CD14-positive monocyte (primary cell): ENCODE measurements at regions not wholly inside any gene's neighbourhood (a gene's known extent, or its start where the extent isn't known, plus 50 kb on each side); places are given as distances from the start of the nearest gene placed in this dataset.

Experiments
- DNase-seq, 3 donors: peaks; one replicate each; pipeline ENCODE4 v3.0.0-alpha.2; 2011 to 2022
- H2AFZ ChIP-seq: 2 replicates; pipeline ENCODE4 v1.6.0; 2012; ENCODE audit warnings: mild to moderate bottlenecking, low read depth, low read length, inconsistent platforms; ENCODE audit not compliant: insufficient read depth, poor library complexity, severe bottlenecking
- H3K27ac ChIP-seq, 2 donors: 1 replicate in 1 of 2; 2 replicates in 1 of 2; pipeline ENCODE4 v1.5.1; 2012 to 2013; ENCODE audit warnings: low read length in 2 of 2, control low read depth in 1 of 2, inconsistent platforms in 1 of 2, low read depth in 1 of 2, mild to moderate bottlenecking in 1 of 2
- H3K27me3 ChIP-seq, 2 donors: one replicate each; pipeline versions ENCODE4 v1.6.0 to v1.6.1; 2011 to 2013; ENCODE audit warnings: low read length in 2 of 2; ENCODE audit not compliant: control insufficient read depth in 2 of 2, insufficient read depth in 2 of 2
- H3K36me3 ChIP-seq, 2 donors: replicated peaks in 1 of 2; 1 replicate in 1 of 2; 2 replicates in 1 of 2; pipeline versions ENCODE4 v1.5.1 to v1.6.1; 2012 to 2013; ENCODE audit warnings: low read length in 2 of 2, control low read depth in 1 of 2, inconsistent platforms in 1 of 2, mild to moderate bottlenecking in 1 of 2; ENCODE audit not compliant: insufficient read depth in 2 of 2, control insufficient read depth in 1 of 2
- H3K4me1 ChIP-seq, 2 donors: 1 replicate in 1 of 2; 2 replicates in 1 of 2; pipeline versions ENCODE4 v1.5.1 to v1.6.1; 2012 to 2013; ENCODE audit warnings: low read length in 2 of 2, control low read depth in 1 of 2, inconsistent platforms in 1 of 2, mild to moderate bottlenecking in 1 of 2, moderate library complexity in 1 of 2; ENCODE audit not compliant: insufficient read depth in 2 of 2, control insufficient read depth in 1 of 2
- H3K4me2 ChIP-seq: replicated peaks from 2 replicates; pipeline ENCODE3; 2012; ENCODE audit warnings: low read length, moderate library complexity, mild to moderate bottlenecking; ENCODE audit not compliant: poor library complexity, severe bottlenecking; ENCODE audit errors: extremely low read depth
- H3K4me3 ChIP-seq, 3 experiments: fragments of 200-600 bp in 1 of 3; sonication (generic) in 1 of 3; replicated peaks in 1 of 3; 1 replicate in 2 of 3; 2 replicates in 1 of 3; pipeline ENCODE4 v1.5.1; 2011 to 2013; ENCODE audit warnings: low read length in 3 of 3, mild to moderate bottlenecking in 3 of 3, control low read depth in 2 of 3, low read depth in 2 of 3, inconsistent platforms in 1 of 3, moderate library complexity in 1 of 3
- H3K79me2 ChIP-seq: 2 replicates; pipeline ENCODE4 v1.6.0; 2012; ENCODE audit warnings: mild to moderate bottlenecking, control low read depth, inconsistent platforms, low read length, moderate library complexity; ENCODE audit not compliant: insufficient read depth
- H3K9ac ChIP-seq: 2 replicates; pipeline ENCODE4 v1.6.0; 2017; ENCODE audit warnings: low read length, mild to moderate bottlenecking; ENCODE audit not compliant: insufficient read depth, poor library complexity, severe bottlenecking
- H3K9me3 ChIP-seq, 2 donors: replicated peaks in 1 of 2; 1 replicate in 1 of 2; 2 replicates in 1 of 2; pipeline versions ENCODE4 v1.5.1 to v1.6.1; 2012 to 2013; ENCODE audit warnings: low read length in 2 of 2, control low read depth in 1 of 2; ENCODE audit not compliant: control insufficient read depth in 1 of 2, insufficient read depth in 1 of 2
- H4K20me1 ChIP-seq: 2 replicates; pipeline ENCODE4 v1.6.0; 2012; ENCODE audit warnings: mild to moderate bottlenecking, low read length, control low read depth, moderate library complexity; ENCODE audit not compliant: insufficient read depth
- H3K27ac Mint-ChIP-seq, 7 donors: one replicate each; pipeline ENCODE4 v1.8.0; 2020; ENCODE audit warnings: mild to moderate bottlenecking in 7 of 7, mixed read lengths in 7 of 7, moderate library complexity in 6 of 7, inconsistent platforms in 2 of 7
- H3K27me3 Mint-ChIP-seq, 3 donors: one replicate each; pipeline ENCODE4 v1.8.0; 2021 to 2022; ENCODE audit warnings: low read depth in 3 of 3, mild to moderate bottlenecking in 3 of 3, mixed read lengths in 3 of 3, moderate library complexity in 3 of 3, inconsistent platforms in 1 of 3
- H3K36me3 Mint-ChIP-seq, 2 donors: one replicate each; pipeline ENCODE4 v1.8.0; 2020; ENCODE audit warnings: mixed read lengths in 2 of 2, inconsistent platforms in 1 of 2, mild to moderate bottlenecking in 1 of 2
- H3K4me1 Mint-ChIP-seq: one replicate; pipeline ENCODE4 v1.8.0; 2020; ENCODE audit warnings: mild to moderate bottlenecking, mixed read lengths
- H3K4me3 Mint-ChIP-seq, 2 donors: one replicate each; pipeline ENCODE4 v1.8.0; 2020; ENCODE audit warnings: mild to moderate bottlenecking in 2 of 2, mixed read lengths in 2 of 2, moderate library complexity in 1 of 2
- H3K9me3 Mint-ChIP-seq, 7 donors: one replicate each; pipeline ENCODE4 v1.8.0; 2020 to 2022; ENCODE audit warnings: mixed read lengths in 7 of 7, mild to moderate bottlenecking in 6 of 7, moderate library complexity in 6 of 7, inconsistent platforms in 2 of 7
- CTCF ChIP-seq: fragments of 200-600 bp; IDR thresholded peaks from one replicate; pipeline ENCODE4 v1.8.0; 2022; ENCODE audit warnings: antibody characterized with exemption, mild to moderate bottlenecking
- WGBS: methylation state at CpG from one replicate; pipeline ENCODE4 v1.1.5; 2013; ENCODE audit warnings: missing lambda C conversion rate; ENCODE audit not compliant: insufficient coverage; 5-methylcytosine and 5-hydroxymethylcytosine counted together
- intact Hi-C, 2 donors: fragments of 100-400 bp; cut with micrococcal nuclease; formaldehyde crosslinking; loops; one replicate each; pipeline versions ENCODE4 v1.15.0 to v1.15.1; 2023

DNA sequence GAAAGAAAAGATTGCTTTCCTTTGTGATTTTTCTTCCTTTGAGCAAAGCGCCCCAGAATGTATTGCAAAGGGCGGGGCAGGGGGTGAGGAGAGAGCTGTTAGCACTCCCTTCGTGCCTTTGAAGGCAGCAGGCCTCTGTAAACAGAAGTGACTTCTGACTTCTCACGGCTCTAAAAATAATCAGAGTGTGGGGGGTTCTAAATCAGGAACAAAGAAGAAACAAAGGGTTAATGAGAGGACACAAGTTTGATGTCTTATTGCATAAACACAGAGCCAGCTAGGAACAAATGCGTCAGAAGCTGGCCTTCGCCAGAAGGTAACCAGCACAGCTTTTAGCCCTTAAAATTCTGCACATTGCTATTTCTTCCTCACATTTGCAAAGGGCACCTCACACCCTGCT, 626.2 kb downstream of the MID1IP1 start:
- H3K4me2 ChIP-seq = no peak overlapping the region
- no peak overlapping the region for H3K9ac ChIP-seq
- DNase-seq = peak; percentile 1 to 13 (median 6)
- Mint-ChIP-seq H3K36me3 (no peaks in the 10 kb centered on the region), H3K27me3 (peaks cover 0 to 3% (median 1%) of the 10 kb centered on the region in 3 donors), H3K4me1 (peaks cover 11% of the 10 kb centered on the region), H3K4me3 (no peak overlapping the region), H3K27ac (peak overlapping the region in 6 of 7 donors; percentile 41 to 84 (median 56)), H3K9me3 (peaks cover 0 to 4% (median 0%) of the 10 kb centered on the region in 7 donors)
- no peaks in the 10 kb centered on the region for H3K9me3 ChIP-seq
- intact Hi-C loops = no loop called here
- H3K4me3 ChIP-seq = no peak overlapping the region
- no peaks in the 10 kb centered on the region for H3K79me2 ChIP-seq
- H4K20me1 ChIP-seq = no peaks in the 10 kb centered on the region
- 59% methylated on average over 2 of the region's 6 CpGs for WGBS
- no peaks in the 10 kb centered on the region for H3K36me3 ChIP-seq
- H3K4me1 ChIP-seq = peaks cover 4 to 7% of the 10 kb centered on the region in 2 donors
- no peaks in the 10 kb centered on the region for H3K27me3 ChIP-seq
- H2AFZ ChIP-seq = no peak overlapping the region
- no peak overlapping the region for H3K27ac ChIP-seq
- no peak for TF ChIP-seq CTCF

DNA sequence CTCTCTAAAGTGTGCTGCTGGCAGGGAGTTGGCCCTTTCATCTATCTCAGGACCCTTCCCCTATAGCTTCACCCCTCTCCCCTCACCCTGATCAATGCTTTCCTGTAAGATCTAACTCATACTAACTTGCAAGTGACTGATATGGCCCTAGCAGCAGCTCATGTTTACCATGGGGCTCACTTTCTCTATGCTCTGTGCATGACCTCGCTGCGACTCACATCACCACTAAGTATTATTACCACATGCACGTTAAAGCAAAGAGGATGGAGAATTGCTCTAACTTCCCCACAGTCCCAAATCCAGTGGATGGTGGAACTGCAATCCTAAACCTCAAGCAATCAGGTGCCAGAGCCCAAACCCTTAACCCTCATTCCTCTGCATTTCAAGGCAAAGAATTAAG, 626.6 kb downstream of the MID1IP1 start:
- no peaks in the 10 kb centered on the region for H4K20me1 ChIP-seq
- no peak overlapping the region for H2AFZ ChIP-seq
- H3K27me3 ChIP-seq = no peaks in the 10 kb centered on the region
- H3K4me3 ChIP-seq = no peak overlapping the region
- H3K27ac ChIP-seq = no peak overlapping the region
- peak overlapping the region in 1 of 2 donors; percentile 2 for H3K4me3 Mint-ChIP-seq
- no peak overlapping the region for H3K9ac ChIP-seq
- peaks cover 0 to 4% (median 0%) of the 10 kb centered on the region in 7 donors for H3K9me3 Mint-ChIP-seq
- no CpG with 5 or more reads among the region's 3 CpGs for WGBS
- H3K27ac Mint-ChIP-seq = peak overlapping the region in 6 of 7 donors; percentile 41 to 84 (median 56)
- no peaks in the 10 kb centered on the region for H3K36me3 Mint-ChIP-seq
- H3K4me2 ChIP-seq = no peak overlapping the region
- H3K9me3 ChIP-seq = no peaks in the 10 kb centered on the region
- H3K79me2 ChIP-seq = no peaks in the 10 kb centered on the region
- DNase-seq = peak in 2 of 3 donors; percentile 6 to 46
- intact Hi-C loops = no loop called here
- peaks cover 4 to 7% of the 10 kb centered on the region in 2 donors for H3K4me1 ChIP-seq
- H3K27me3 Mint-ChIP-seq = peaks cover 0 to 3% (median 1%) of the 10 kb centered on the region in 3 donors
- H3K36me3 ChIP-seq = no peaks in the 10 kb centered on the region
- no peak for TF ChIP-seq CTCF
- peaks cover 11% of the 10 kb centered on the region for H3K4me1 Mint-ChIP-seq
